BLaER1 treated with 17β-estradiol and CSF1 and Interleukin-3, amounts not matched to agents 10 nM and 100 nM (cell line): ENCODE measurements at regions not wholly inside any gene's neighbourhood (a gene's known extent, or its start where the extent isn't known, plus 50 kb on each side); places are given as distances from the start of the nearest gene placed in this dataset.

Experiments used
- H3K27ac ChIP-seq, 11 experiments: shearing (Covaris generic); formaldehyde crosslinking; 2 replicates each; pipeline ENCODE4 v1.8.1; 2022
- H3K27me3 ChIP-seq, 11 experiments: shearing (Covaris generic); formaldehyde crosslinking; 2 replicates each; pipeline ENCODE4 v1.8.1; 2022
- H3K36me3 ChIP-seq, 11 experiments: shearing (Covaris generic); formaldehyde crosslinking; 2 replicates each; pipeline ENCODE4 v1.8.1; 2022
- H3K4me1 ChIP-seq, 10 experiments: shearing (Covaris generic); formaldehyde crosslinking; 2 replicates each; pipeline ENCODE4 v1.8.1; 2022
- H3K4me2 ChIP-seq, 11 experiments: shearing (Covaris generic); formaldehyde crosslinking; 2 replicates each; pipeline ENCODE4 v1.8.1; 2022
- H3K4me3 ChIP-seq, 10 experiments: shearing (Covaris generic); formaldehyde crosslinking; 2 replicates each; pipeline ENCODE4 v1.8.1; 2022
- H3K9ac ChIP-seq, 11 experiments: shearing (Covaris generic); formaldehyde crosslinking; 2 replicates each; pipeline ENCODE4 v1.8.1; 2022
- H3K9me3 ChIP-seq, 11 experiments: shearing (Covaris generic); formaldehyde crosslinking; replicated peaks in 1 of 11; 2 replicates each; pipeline ENCODE4 v1.8.1; 2022
- H4K20me1 ChIP-seq, 11 experiments: shearing (Covaris generic); formaldehyde crosslinking; 2 replicates each; pipeline ENCODE4 v1.8.1; 2022
- Cebpa-rat ChIP-seq, 11 experiments: shearing (Covaris generic); IDR thresholded peaks; 2 replicates each; pipeline ENCODE4 v1.8.1; 2022

GRCh38 chr9:135340726-135341475 is 138.7 kb upstream of the PPP1R26 start:
- no peaks in the 10 kb centered on the region for H3K9me3 ChIP-seq
- H3K27ac ChIP-seq, result no peak overlapping the region
- peaks cover 0 to 59% (median 15%) of the 10 kb centered on the region in 11 experiments; a peak in 13 of 22 replicates for H4K20me1 ChIP-seq
- H3K36me3 ChIP-seq, result no peaks in the 10 kb centered on the region
- peaks cover 0 to 33% (median 6%) of the 10 kb centered on the region in 11 experiments; a peak in 12 of 22 replicates for H3K27me3 ChIP-seq
- no peak for TF ChIP-seq Cebpa-rat (IDR thresholded peaks at IDR 0.05)
- H3K4me1 ChIP-seq, result peaks cover 0 to 57% (median 47%) of the 10 kb centered on the region in 10 experiments; a peak in 15 of 20 replicates
- peak overlapping the region in 1 of 11 experiments; percentile 19; a peak in 1 of 22 replicates for H3K9ac ChIP-seq
- no peak overlapping the region for H3K4me3 ChIP-seq
- H3K4me2 ChIP-seq, result peak overlapping the region in 8 of 11 experiments; percentile 30 to 75 (median 59); a peak in 15 of 22 replicates

DNA sequence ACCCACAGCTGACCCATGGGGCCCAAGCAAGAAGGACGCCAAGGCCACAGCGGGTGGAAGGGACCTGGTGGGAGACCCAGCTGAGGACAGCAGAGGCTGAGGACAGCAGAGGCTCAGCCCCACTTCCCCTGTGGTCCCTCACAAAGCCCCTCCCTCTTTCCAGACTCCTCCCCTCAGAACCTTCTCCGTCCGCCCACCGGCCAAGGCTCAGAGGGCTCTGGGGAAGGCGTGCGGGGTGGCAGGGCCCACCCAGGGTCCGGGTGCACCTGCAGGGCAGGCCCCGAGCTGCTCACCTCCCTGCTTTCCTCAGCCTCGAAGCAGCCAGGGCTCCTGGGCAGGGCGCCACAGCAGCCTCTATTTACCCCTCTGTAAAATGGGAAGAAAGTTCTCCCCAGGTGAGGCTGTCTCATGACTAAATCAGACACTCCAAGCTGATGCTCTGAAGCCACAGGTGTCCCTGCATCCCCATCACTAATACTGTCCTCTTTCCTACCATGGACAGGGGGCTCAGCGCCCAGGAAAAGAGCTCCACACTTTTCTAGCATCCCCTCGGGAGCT is 137.9 kb upstream of the PPP1R26 start:
- TF ChIP-seq Cebpa-rat (IDR thresholded peaks at IDR 0.05), result no peak
- no peaks in the 10 kb centered on the region for H3K9me3 ChIP-seq
- no peaks in the 10 kb centered on the region for H3K36me3 ChIP-seq
- peaks cover 0 to 57% (median 47%) of the 10 kb centered on the region in 10 experiments; a peak in 15 of 20 replicates for H3K4me1 ChIP-seq
- H3K27ac ChIP-seq, result no peak overlapping the region
- no peak overlapping the region for H3K4me3 ChIP-seq
- H3K4me2 ChIP-seq, result peak overlapping the region in 8 of 11 experiments; percentile 30 to 75 (median 59); a peak in 14 of 22 replicates
- no peak overlapping the region; a peak in 1 of 22 replicates for H3K9ac ChIP-seq
- H4K20me1 ChIP-seq, result peaks cover 0 to 67% (median 17%) of the 10 kb centered on the region in 11 experiments; a peak in 13 of 22 replicates
- H3K27me3 ChIP-seq, result peaks cover 0 to 33% (median 6%) of the 10 kb centered on the region in 11 experiments; a peak in 12 of 22 replicates

- Histone ChIP-seq H3K36me3 (no peaks in the 10 kb centered on the region), H3K9me3 (no peaks in the 10 kb centered on the region), H3K27me3 (peaks cover 0 to 33% (median 6%) of the 10 kb centered on the region in 11 experiments; a peak in 12 of 22 replicates), H3K4me3 (no peak overlapping the region), H3K9ac (no peak overlapping the region), H3K4me1 (peaks cover 0 to 55% (median 47%) of the 10 kb centered on the region in 10 experiments; a peak in 15 of 20 replicates), H3K4me2 (peak overlapping the region in 8 of 11 experiments; percentile 11 to 74 (median 58); a peak in 14 of 22 replicates), H3K27ac (no peak overlapping the region), H4K20me1 (peaks cover 0 to 73% (median 17%) of the 10 kb centered on the region in 11 experiments; a peak in 13 of 22 replicates)
- TF ChIP-seq Cebpa-rat (IDR thresholded peaks at IDR 0.05), result no peak
Observed at GRCh38 chr9:135342206-135343130, 137.1 kb upstream of the PPP1R26 start.

- peaks cover 0 to 80% (median 17%) of the 10 kb centered on the region in 11 experiments; a peak in 13 of 22 replicates for H4K20me1 ChIP-seq
- H3K4me1 ChIP-seq, result peaks cover 0 to 55% (median 47%) of the 10 kb centered on the region in 10 experiments; a peak in 15 of 20 replicates
- no peak overlapping the region for H3K4me3 ChIP-seq
- H3K9me3 ChIP-seq, result no peaks in the 10 kb centered on the region
- peaks cover 0 to 33% (median 6%) of the 10 kb centered on the region in 11 experiments; a peak in 12 of 22 replicates for H3K27me3 ChIP-seq
- no peak for TF ChIP-seq Cebpa-rat (IDR thresholded peaks at IDR 0.05)
- peak overlapping the region in 9 of 11 experiments; percentile 11 to 74 (median 55); a peak in 15 of 22 replicates for H3K4me2 ChIP-seq
- H3K9ac ChIP-seq, result no peak overlapping the region
- H3K27ac ChIP-seq, result no peak overlapping the region
- no peaks in the 10 kb centered on the region for H3K36me3 ChIP-seq
Observed at GRCh38 chr9:135343136-135343535, 136.4 kb upstream of the PPP1R26 start.

- H3K4me3 ChIP-seq, result no peak overlapping the region
Observed at GRCh38 chr9:135343837-135344522, 135.6 kb upstream of the PPP1R26 start.

DNA sequence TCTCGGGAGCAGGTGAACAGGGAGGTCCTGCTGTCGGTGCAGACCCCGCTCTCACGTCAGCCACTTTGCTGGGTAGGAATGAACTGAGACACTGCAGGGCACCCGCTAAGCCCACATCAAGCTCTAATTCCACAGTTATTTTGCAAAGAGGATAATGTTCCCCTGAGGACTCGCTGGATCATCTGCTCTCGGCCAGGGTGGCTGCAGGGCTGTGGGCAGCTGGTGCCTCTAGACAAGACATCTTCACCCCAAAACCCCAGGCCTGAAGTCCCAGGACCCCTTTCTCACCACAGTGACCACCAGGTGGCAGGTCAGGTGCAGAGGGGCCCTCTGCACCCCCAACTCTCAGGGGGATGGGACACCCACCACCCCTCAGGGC is 135.1 kb upstream of the PPP1R26 start:
- Histone ChIP-seq H3K9ac (no peak overlapping the region), H4K20me1 (peaks cover 0 to 84% (median 18%) of the 10 kb centered on the region in 11 experiments; a peak in 14 of 22 replicates), H3K4me3 (no peak overlapping the region), H3K4me2 (peak overlapping the region in 3 of 11 experiments; percentile 62 to 74 (median 70); a peak in 4 of 22 replicates), H3K36me3 (no peaks in the 10 kb centered on the region), H3K27me3 (peaks cover 0 to 33% (median 5%) of the 10 kb centered on the region in 11 experiments; a peak in 12 of 22 replicates), H3K9me3 (no peaks in the 10 kb centered on the region), H3K4me1 (peaks cover 7 to 62% (median 54%) of the 10 kb centered on the region in 10 experiments), H3K27ac (no peak overlapping the region)
- no peak for TF ChIP-seq Cebpa-rat (IDR thresholded peaks at IDR 0.05)

More at GRCh38 chr9:135343837-135344522, 135.6 kb upstream of the PPP1R26 start:
- Histone ChIP-seq H4K20me1 (peaks cover 0 to 80% (median 17%) of the 10 kb centered on the region in 11 experiments; a peak in 13 of 22 replicates), H3K36me3 (no peaks in the 10 kb centered on the region), H3K27me3 (peaks cover 0 to 33% (median 6%) of the 10 kb centered on the region in 11 experiments; a peak in 12 of 22 replicates), H3K4me2 (peak overlapping the region in 9 of 11 experiments; percentile 11 to 74 (median 55); a peak in 16 of 22 replicates), H3K4me1 (peaks cover 2 to 60% (median 52%) of the 10 kb centered on the region in 10 experiments), H3K9me3 (no peaks in the 10 kb centered on the region), H3K9ac (no peak overlapping the region), H3K27ac (no peak overlapping the region)
- TF ChIP-seq Cebpa-rat (IDR thresholded peaks at IDR 0.05), result no peak

GRCh38 chr9:135344915-135345500 is 134.6 kb upstream of the PPP1R26 start:
- Histone ChIP-seq H3K27me3 (peaks cover 0 to 28% (median 4%) of the 10 kb centered on the region in 11 experiments; a peak in 9 of 22 replicates), H3K36me3 (no peaks in the 10 kb centered on the region), H3K4me2 (no peak overlapping the region), H3K9ac (no peak overlapping the region), H3K4me1 (peaks cover 12 to 62% (median 54%) of the 10 kb centered on the region in 10 experiments), H3K9me3 (no peaks in the 10 kb centered on the region), H3K27ac (no peak overlapping the region), H3K4me3 (no peak overlapping the region), H4K20me1 (peaks cover 0 to 89% (median 22%) of the 10 kb centered on the region in 11 experiments; a peak in 14 of 22 replicates)
- no peak for TF ChIP-seq Cebpa-rat (IDR thresholded peaks at IDR 0.05)
